ENCODE measurements at regions not wholly inside any gene's neighbourhood (a gene's known extent, or its start where the extent isn't known, plus 50 kb on each side); places are given as distances from the start of the nearest gene placed in this dataset.

DNA sequence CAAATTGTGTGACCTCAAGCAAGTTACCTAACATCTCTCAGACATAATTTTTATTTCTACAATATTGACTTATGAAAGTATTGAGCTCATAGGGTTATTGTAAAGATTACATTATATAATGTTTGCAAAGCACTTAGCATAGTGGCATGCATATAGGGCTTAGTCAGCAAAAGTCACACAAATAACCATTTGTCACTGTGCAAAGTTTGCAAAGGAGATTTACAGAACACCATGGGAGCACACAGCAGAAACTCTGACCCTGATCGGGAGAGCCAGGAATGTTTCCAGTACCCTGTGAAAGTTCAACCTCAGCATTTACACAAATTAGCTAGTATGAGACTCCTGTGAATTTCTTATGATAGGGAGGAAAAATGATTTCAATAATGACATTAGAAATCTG, 804.6 kb upstream of the RAG2 start:
- DNase-seq: no peak
- Mint-ChIP-seq H3K4me1 (no peaks in the 10 kb centered on the region), H3K27me3 (ENCODE audit: low read depth, poor library complexity) (no peaks in the 10 kb centered on the region), H3K36me3 (ENCODE audit: low read depth) (no peaks in the 10 kb centered on the region), H3K27ac (no peak overlapping the region), H3K9me3 (peaks cover 2% of the 10 kb centered on the region), H3K4me3 (no peak overlapping the region)
- TF ChIP-seq, protein P1, sequence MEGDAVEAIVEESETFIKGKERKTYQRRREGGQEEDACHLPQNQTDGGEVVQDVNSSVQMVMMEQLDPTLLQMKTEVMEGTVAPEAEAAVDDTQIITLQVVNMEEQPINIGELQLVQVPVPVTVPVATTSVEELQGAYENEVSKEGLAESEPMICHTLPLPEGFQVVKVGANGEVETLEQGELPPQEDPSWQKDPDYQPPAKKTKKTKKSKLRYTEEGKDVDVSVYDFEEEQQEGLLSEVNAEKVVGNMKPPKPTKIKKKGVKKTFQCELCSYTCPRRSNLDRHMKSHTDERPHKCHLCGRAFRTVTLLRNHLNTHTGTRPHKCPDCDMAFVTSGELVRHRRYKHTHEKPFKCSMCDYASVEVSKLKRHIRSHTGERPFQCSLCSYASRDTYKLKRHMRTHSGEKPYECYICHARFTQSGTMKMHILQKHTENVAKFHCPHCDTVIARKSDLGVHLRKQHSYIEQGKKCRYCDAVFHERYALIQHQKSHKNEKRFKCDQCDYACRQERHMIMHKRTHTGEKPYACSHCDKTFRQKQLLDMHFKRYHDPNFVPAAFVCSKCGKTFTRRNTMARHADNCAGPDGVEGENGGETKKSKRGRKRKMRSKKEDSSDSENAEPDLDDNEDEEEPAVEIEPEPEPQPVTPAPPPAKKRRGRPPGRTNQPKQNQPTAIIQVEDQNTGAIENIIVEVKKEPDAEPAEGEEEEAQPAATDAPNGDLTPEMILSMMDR (IDR thresholded peaks at IDR 0.05): no peak

DNA sequence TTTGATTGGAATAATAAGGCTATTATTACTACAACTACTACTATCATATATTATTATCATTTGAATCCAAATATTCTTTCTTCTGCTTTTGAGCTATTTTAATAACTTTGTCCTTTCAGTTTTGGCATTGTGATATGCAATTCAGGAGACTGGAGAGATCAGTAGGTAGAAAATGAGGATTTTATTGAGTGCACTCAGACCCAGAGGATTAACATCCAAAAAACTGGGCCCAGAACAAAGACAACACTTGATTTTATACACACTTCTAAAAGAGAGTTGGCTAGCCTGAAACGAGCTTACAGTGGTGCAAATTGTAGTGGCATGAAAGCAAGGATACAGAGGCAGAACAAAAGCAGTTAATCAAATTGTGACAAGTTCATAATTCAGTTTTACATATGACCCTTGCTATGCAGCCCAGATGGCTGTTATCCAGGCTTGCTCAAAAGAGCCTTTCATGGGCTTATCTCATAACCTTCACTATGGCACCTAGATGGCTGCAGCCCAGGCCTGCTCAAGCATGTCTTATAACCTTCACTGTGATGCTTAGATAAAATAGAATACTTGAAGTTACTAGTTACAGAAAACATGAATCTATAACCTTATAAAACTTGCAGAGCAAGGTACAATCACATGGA, 796.3 kb upstream of the RAG2 start:
- TF ChIP-seq, protein P1 (IDR thresholded peaks at IDR 0.05): no peak
- Mint-ChIP-seq H3K9me3 (peaks cover 56% of the 10 kb centered on the region), H3K27ac (no peak overlapping the region), H3K4me3 (no peak overlapping the region), H3K36me3 (ENCODE audit: low read depth) (peaks cover 6% of the 10 kb centered on the region), H3K4me1 (no peaks in the 10 kb centered on the region), H3K27me3 (ENCODE audit: low read depth, poor library complexity) (no peaks in the 10 kb centered on the region)
- DNase-seq: no peak

DNA sequence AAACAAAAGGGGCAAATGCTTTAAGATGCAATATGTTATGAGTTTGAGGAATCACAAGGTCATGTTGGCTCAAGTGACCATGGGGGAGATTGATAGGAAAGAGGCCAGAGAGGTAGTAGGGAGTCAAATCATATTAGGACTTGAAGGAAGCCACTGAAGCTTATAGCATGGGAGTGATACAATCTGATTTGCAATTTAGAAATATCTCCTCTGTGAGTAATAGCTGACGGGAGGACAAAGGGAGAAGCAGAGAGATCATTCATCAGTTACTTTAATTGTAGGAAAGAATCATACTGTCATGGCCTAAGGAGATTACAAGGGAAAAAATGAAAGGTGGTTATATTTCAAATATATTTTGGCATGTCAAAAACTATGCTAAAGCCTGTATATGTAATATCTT, 793.6 kb upstream of the RAG2 start:
- Mint-ChIP-seq H3K4me1 (no peaks in the 10 kb centered on the region), H3K27ac (no peak overlapping the region), H3K36me3 (ENCODE audit: low read depth) (peaks cover 6% of the 10 kb centered on the region), H3K27me3 (ENCODE audit: low read depth, poor library complexity) (no peaks in the 10 kb centered on the region), H3K9me3 (peaks cover 49% of the 10 kb centered on the region), H3K4me3 (no peak overlapping the region)
- no peak for DNase-seq
- TF ChIP-seq, protein P1 (IDR thresholded peaks at IDR 0.05): no peak

DNA sequence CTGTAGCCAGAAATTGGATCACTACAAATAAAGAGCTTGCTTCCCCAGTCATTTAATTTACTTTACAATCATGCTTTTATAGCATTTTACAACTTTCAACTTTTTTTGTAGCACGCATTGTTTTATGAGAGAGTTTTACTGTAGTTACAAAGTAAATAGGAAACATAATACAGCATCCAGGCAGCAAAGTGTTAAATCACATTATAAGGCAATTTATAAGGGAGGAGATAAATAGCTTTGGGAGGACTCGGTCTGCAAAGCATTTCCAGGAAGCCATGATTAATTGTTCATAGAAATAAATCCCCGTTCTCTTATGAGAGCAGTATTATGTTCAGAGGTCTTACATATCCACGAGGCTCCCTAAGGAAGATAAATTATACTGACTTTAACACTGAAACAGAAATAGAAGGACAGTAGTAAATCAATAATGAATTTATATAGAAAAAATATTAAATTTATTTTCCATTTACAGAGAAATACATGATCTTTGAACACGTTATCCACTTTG, 792.6 kb upstream of the RAG2 start:
- Mint-ChIP-seq H3K36me3 (ENCODE audit: low read depth) (peaks cover 6% of the 10 kb centered on the region), H3K4me3 (no peak overlapping the region), H3K27me3 (ENCODE audit: low read depth, poor library complexity) (no peaks in the 10 kb centered on the region), H3K27ac (no peak overlapping the region), H3K4me1 (no peaks in the 10 kb centered on the region), H3K9me3 (peaks cover 39% of the 10 kb centered on the region)
- no peak for DNase-seq
- TF ChIP-seq, protein P1 (IDR thresholded peaks at IDR 0.05): no peak

DNA sequence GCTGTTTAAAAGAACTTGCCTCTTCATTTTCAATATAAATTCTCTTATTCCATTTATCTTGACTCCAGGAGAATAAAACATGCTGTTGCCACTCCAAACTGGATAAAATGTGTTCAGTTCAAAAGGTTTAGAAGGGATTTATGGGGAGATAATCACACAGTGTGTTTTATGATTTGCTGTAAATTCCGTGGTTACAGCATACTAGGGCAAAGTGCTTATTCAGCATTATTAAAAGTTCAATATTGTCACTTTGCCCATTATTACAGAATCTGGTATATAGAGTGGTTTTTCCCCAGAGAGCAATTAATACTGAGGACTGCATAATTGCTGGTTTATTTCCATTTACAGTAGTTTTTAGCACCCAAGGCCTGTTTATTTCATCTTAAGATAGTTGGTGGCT, 780.9 kb upstream of the RAG2 start:
- Mint-ChIP-seq H3K27ac (no peak overlapping the region), H3K27me3 (ENCODE audit: low read depth, poor library complexity) (peaks cover 3% of the 10 kb centered on the region), H3K4me3 (no peak overlapping the region), H3K36me3 (ENCODE audit: low read depth) (no peaks in the 10 kb centered on the region), H3K4me1 (no peaks in the 10 kb centered on the region), H3K9me3 (peaks cover 14% of the 10 kb centered on the region)
- DNase-seq: no peak
- TF ChIP-seq, protein P1 (IDR thresholded peaks at IDR 0.05): no peak

DNA sequence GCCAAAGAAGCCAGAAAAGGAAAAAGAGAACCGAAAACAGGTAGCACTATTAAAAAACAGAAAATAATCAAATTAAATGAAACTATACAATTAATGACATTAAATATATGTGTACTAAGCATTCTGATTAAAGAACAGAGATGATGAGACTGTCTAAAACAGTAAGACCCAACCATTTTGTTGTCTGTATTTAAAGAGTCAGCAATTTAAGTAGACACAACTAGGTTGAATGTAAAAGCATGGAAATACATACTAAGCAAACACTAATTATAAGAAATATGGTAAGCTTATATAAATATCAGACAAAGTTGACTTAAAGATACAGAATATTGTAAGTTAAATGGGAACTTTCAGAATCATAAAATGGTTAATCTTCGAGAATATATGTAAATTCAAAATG, 774.6 kb upstream of the RAG2 start:
- DNase-seq: no peak
- Mint-ChIP-seq H3K27me3 (ENCODE audit: low read depth, poor library complexity) (peaks cover 3% of the 10 kb centered on the region), H3K4me1 (no peaks in the 10 kb centered on the region), H3K4me3 (no peak overlapping the region), H3K9me3 (peaks cover 9% of the 10 kb centered on the region), H3K27ac (no peak overlapping the region), H3K36me3 (ENCODE audit: low read depth) (no peaks in the 10 kb centered on the region)
- TF ChIP-seq, protein P1 (IDR thresholded peaks at IDR 0.05): no peak
